HG02852 (cell line): ENCODE measurements at regions not wholly inside any gene's neighbourhood (a gene's known extent, or its start where the extent isn't known, plus 50 kb on each side); places are given as distances from the start of the nearest gene placed in this dataset.

ENCODE experiments used
- ATAC-seq: cut with Tn5 transposase; IDR thresholded peaks from one replicate; pipeline ENCODE4 v1.9.1; 2021; ENCODE audit warnings: mild to moderate bottlenecking, moderate library complexity; ENCODE audit not compliant: unreplicated experiment

DNA sequence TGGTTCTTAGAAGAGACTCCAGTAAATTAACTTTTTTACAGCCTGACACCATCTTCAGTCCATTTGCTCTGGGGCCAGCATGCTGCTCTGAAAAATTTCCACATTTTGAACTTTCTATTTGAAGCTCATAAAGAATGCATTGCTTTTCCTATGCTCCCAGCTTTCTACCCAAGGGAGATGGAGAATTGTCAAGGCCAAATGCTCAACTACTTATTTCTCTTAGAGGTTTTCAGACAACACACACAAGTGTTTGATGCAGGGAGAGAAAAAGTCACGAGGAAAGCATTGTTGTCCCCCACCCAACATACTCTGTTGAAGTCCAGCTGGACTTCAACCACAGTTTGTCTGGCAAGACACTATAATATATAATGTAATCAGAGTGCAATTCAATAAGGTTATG lies 100.3 kb upstream of the CADPS start:
- ATAC-seq = no peak

DNA sequence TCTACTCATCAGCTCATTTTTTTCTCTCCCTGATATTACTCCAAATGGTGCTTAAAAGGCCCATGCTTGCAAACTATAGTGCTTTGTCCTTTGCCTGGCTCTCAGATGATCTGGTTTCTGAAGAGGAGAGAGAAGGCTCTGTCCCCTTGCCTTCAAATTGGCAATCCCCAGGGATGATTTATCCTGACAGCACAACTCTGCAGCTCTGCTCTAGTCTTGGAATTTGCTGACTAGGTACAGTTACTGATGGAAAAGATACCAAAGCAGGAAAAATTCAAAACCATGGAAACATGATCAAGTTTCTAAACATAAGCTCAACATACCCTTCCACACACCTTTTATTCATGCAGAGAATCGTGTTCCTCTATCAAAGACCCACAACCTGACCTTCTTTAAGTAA lies 106.7 kb upstream of the CADPS start:
- ATAC-seq = no peak

DNA sequence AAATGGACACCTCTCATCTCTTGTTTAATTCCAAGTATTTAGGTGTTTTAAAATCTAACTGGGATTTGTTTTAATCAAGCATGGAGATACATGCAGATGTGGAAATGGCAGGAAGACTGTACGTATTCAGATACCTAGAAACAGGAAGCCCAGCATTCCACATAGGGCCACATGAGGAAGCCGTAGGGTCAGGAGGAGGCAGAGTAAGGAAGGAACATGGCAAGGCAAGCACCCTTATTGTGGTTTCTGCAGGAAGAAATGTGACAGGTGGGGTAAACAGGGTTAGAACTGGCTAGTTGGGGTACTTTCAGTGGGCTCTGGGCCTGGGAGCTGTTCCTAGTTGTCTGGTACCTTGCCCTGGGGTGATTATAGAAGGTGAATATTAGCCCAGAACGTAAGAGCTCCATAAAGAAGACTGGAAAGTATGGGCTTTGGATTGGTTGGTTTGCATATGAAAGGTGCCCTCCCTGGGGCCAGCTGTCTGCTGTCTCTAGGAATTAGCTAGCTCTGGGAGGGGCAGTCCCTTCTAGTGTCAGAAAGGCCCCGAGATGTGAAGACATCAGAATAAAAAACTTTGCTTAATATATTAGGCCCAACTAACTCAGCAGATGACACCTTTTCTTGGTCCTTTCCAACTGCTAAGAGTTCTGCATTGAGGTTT lies 107.7 kb upstream of the CADPS start:
- no peak for ATAC-seq

DNA sequence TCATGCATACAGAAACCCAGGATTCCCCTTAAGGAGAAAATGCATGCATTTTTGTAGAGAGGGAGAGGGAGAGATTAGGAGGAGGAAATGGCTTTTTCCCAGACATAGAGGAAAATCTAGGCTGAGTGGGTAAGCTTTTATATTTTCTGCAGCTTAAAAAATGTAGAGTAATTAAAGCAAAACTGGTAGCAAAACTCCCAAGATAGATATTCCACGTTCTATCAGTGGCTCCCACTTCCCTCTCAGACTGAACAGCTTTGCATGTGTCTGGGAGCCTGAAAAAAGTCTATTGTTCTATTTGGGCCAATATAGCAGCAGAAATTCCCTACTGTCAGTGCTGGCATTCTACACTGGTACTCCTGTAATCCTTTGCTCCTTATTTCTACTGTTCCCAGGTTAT lies 110.8 kb upstream of the CADPS start:
- no peak for ATAC-seq

DNA sequence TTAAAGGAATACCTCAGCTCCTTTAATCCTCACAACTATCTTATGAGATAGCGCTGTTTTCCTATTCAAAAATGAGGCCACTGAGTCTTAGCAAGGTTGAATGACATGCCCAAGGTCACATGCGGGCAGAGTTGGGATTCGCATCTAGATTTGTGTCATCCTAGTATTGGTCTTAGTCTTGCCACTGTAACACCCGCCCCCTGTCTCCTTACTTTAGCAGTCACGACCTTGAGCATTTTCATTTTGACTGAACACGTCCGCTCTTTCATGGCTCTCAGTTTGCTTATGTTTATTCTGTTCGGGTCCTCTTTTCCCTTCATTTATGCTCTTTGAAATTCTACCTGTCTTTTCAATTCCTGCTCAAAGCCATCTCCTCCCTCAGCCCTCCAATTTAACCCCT lies 112.5 kb upstream of the CADPS start:
- ATAC-seq = peak; percentile 68

DNA sequence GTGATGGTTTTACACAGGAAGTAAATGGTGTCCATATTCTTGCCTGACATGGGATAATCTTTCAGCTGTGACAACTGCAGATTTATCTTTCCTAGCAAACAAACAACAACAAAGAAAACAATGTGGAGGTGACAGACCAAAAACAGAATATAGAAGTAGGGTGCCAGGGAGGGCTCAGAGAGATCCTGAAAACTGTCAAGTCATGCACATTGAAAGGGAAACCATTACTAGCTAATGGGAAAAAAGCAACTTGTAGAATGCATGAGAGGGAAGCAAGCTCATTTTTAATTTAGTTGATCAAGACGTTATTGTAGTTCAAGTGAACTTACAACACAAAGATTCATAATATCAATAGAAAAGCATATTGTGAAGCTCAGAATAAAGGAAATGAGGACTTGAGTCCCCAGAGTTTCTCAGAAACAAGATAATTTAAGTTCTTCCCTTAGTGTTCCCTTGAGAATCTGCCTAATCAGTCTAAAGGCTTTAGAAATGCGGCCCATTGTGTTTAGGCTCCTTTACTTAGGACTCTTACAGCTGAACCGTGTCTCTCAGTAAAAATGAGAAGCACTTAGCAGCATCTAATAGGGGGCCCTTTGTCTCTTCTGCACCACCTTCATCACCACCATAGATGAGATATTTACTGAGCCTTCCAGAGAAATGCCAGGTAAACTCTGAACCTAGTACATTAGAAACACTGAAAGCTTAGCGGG lies 115.6 kb upstream of the CADPS start:
- ATAC-seq = no peak

DNA sequence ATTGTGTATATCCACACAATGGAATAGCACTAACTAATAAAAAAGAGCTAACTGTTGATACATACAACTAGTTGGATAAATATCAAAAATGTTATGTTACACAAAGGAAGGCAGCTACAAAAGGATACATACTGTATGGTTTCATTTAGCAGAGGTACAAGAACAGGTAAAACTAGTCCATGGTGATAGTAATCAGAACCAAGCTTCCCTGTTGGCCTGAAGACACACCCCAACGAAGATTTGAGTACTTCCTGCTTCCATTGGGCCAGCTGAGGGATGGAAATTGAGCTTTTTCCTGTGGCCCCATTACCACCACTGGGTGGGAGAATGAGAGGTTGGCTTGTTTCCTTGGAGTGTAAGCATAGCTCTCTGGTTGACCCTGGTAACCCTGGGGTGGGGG lies 117.3 kb upstream of the CADPS start:
- ATAC-seq = no peak

DNA sequence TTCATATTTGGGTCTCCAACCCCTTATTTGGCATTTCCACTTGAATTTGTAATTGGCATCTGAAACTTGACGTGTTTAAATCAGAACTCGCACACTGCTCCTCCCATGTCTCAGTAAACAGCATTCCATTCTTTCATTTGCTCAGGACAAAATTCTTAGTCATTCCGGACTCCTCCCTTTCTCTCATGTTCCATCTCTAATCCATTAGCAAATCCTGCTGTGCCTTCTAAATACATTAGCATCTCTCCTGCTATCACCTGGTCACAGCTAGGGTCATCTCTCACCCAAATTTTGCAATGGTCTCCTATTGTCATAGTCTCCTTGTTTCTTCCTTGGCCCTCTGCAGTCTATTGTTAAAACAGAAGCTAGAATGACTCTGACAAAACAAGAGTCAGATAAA lies 119.9 kb upstream of the CADPS start:
- no peak for ATAC-seq

DNA sequence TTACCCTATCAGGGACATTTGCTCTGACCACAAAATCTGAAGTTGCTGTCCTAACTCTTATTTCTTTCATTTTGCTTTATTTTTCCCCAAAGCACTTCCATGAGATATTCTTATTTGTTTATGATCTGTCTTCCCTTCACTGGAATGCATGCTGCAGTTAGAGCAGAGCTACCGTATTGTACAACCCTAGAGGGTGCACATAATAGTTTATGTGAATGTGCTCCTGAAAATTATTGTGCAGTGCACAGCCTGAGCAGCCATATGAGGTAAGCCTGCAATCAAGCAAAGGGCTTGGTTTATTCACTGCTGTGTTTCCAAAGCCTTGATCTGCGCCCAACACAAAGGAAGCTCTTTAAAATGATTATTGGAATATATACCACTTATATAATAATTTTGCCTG lies 120.3 kb upstream of the CADPS start:
- no peak for ATAC-seq

DNA sequence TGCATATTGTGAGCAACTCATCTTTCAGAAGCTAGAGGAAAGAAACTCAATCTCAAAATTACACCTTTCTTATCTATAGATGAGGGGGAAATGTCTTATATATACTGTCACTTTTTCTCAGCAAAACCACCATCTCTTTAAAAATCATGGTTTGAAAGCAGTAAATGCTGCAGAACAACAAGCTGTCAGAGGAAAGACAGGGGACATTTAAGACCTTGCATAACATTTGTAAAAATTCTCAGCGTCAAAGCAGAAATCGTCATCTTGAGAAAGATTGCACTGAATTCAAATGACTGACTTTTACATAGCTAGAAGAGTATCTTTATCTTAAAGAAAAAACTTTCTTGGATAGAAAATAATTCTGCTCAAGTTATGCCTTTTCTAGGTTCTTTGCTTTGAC lies 122.2 kb upstream of the CADPS start:
- no peak for ATAC-seq

DNA sequence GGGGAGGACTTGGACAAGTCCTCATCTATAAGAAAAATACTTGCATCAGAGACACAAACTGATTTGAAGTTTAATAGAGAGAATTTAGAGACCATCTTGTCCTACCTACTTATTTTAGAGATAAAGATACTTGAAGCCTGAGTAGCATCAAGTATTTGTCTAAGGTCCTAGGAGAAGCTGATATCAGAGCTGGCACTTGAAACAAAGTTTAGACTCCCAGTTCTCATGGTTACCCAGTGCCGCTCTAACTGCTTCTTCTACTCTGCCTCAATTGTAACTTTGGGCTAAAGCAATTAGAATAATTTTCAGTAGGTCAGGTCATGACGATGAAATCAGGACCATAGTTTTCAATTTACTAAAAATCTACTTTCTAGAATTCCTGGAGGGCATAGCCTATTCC lies 123.9 kb upstream of the CADPS start:
- no peak for ATAC-seq

DNA sequence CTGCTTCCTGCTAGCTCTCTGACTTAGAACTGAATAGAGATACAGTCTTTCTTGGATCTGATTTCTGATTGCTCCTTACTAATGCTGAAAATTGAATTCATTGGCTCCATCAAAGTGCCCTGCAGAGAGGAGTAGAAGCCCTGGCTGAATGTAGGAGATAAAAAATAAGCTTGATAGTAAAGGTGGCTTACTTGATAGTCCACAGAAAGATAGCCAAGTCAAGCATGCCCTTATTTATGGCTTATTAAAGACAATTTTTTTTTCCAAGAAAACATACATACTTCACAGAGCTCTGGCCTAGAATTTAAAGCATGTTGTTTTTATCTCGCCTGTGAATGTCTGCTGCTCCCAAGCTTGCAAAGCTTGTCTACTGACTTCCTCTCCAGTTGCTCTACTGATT lies 124.6 kb upstream of the CADPS start:
- no peak for ATAC-seq

DNA sequence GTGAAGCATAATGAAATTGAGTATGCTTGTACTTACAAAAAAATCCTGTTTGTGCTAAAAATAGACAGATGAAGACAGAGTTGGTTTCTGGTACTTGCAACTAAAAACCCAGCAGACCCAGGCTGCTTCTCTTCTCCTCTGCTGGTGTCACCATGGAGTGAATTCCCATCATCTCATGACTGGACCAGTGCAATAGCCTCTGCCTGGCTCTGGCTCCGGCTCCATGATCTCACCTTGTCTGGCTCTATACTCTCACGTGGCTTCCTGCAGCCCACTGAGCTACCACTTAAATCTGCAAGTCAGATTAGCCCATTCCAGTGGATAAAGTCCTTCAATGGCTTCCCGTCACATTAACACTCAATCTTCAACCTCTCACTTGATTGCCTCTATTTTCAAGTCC lies 129.2 kb upstream of the CADPS start:
- no peak for ATAC-seq

DNA sequence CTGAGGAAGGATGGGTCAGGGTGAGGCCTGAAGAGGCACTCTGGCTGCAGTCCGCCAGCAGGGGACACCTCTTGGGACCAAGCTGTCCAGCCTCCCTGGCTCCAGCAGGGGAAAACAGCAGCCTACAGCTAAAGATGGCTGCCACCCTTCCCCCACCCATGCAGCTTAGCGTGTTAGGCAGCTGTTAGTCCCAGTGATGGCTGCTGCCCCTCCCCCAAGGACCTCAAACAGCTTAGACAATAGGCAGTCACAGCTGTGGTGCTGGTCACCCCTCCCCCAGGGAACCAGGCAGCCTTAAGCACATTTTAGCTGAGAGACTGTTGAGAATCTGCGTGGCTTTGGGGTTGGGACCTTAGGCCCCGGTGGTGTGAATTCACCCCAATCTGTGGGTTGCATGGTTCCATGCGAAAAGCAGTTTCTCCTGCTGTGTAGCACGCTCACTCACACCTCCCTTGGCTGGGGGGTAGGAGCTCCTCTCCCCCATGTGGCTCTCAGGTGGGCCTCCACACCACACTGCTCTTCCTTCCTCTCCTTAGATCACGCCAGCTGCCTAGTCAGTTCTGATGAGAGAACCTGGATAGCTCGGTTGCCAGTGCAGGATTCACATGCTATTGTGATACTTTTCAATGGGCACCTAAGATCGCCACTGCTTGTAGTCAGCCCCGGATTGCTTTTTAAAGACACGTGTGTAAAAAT lies 140.5 kb upstream of the CADPS start:
- ATAC-seq = no peak

DNA sequence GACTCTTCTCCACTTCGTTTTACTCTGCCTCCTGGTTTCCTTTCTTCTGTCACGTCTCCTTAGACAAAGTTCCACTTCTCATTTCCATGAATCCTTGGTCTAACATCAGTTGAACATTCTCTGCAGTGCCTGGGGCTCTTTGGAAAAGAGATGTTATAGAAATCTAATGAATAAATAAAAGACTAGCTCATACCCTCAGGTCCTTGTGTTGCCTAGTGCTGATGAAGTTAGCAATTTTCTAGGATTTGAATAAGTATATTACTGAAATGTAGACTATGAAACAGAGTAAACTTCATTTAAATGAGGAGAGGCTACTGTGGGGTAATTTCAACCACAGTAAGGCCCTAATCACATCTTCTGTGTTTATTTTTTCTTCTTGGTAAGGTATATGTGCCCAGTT lies 146.9 kb upstream of the CADPS start:
- ATAC-seq = no peak

DNA sequence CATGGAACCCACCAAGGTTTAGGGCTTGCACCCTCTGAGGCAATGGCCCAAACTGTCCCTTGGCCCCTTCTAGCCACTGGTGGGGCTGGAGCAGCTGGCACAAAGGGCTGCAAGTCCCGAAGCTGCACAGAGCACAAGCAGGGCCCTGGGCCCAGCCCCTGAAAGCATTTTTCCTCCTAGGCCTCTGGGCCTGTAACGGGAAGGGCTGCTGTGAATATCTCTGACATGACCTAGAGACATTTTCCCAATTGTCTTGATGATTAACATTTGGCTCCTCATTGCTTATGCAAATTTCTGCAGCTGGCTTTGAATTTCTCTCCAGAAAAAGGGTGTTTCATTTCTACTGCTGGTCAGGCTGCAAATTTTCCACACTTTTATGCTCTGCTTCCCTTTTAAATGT lies 151.5 kb upstream of the CADPS start:
- ATAC-seq = no peak

DNA sequence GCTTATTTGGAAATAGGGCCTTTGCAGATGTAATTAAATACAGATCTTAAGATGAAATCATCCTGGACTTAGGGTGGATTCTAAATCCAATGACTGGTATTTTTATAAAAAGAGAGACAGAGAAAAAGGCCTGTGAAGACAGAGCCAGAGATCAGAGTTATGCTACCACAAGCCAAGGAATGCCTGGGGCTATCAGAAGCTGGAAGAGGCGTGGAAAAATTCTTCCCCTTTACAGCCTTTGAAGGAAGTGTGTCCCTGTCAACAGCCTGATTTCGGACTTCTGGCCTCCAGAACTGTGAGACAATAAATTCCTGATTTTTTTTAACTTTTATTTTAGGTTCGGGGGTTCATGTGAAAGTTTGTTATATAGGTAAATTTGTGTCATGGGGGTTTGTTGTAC lies 154.1 kb upstream of the CADPS start:
- no peak for ATAC-seq

DNA sequence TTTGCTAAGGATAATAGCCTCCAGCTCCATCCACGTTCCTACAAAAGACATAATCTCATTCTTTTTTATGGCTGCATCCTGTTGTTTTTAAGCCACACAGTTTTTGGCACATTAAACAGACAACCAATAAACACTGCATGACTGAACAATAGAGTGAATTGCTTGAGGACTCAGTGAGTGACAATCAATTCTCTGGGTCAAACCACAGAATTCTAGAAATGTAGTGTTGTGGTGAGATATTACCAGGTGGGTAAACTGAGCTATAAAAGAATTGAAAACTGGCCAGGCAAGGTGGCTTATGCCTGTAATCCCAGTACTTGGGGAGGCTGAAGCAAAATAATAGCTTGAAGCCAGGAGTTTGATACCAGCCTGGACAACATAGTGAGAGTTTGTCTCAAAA lies 154.7 kb upstream of the CADPS start:
- ATAC-seq = no peak

DNA sequence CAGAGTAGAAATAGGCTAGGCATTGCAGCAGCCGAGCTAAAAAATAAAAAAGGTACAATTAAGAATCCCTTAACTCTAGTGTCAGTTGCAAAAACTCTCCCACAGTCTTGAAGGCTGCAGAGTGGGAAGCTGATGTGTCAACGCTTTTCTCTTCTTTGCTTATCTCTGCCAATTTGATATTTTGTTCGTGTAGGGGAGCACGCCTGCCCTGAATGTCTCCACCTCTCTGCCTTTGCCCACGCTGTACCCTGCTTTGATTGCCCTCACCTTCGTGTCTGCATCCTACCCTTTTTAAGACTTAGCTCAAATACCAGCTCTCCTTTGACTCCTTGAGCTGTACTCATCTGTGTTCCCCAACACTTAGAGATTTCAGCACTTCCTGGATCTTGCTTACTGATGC lies 155.4 kb upstream of the CADPS start:
- no peak for ATAC-seq

DNA sequence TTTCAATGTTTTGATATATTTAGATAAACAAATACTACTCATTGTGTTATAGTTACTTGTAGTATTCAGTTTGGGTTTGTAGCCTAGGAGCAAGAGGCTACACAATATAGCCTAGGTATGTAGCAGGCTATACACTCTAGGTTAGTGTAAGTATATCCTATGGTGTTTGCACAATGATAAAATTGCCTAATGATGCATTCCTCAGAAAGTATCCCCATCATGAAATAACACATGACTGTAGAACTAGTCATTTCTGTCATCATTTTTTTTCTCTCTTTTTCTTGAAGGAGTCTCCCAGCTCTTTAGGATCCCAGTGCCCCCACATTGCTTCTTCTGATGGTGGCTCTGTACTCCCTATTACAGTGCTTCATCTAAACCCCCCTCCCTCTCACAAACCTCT lies 157.7 kb upstream of the CADPS start:
- ATAC-seq = no peak

DNA sequence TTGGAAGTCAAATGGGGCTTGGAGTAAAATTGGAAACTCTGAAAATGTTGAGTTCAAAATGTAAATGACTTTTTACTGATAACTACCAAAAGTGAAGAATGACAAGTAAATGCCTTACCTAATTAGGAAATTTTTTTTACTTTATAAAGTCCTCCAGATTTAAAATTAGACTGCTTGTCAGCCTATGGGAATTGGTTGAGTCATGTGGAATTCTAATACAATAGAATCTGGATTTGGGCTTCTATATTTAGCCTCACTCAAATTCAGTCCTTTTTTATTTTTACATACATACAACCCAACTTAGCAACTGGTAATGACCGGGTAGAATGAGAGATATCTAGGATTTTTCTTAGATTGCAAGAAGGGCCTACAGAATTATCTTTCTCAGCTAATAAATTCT lies 158.9 kb upstream of the CADPS start:
- ATAC-seq = no peak

DNA sequence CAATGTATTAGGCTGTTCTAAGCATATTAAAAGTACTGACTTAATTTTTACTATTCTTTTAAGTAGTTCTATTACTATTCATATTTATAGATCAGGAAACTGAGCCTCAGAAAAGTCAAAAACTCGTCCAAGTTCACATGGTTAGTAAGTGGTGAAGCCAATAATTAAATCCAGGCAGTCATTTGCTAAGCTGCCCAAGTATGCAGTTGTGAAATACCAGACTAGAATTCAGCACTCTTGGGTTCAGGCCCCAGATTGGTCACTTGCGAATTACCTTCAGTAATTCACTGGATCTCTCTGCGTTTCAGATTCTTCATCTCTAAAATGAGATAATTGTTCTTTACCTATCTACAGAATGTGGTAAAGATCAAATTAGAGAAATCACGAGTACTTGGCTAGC lies 161.9 kb upstream of the CADPS start:
- no peak for ATAC-seq
